Transverse colon (tissue), 3 donors: ENCODE measurements at regions not wholly inside any gene's neighbourhood (a gene's known extent, or its start where the extent isn't known, plus 50 kb on each side); places are given as distances from the start of the nearest gene placed in this dataset.

Experiments used
- CTCF ChIP-seq, 5 experiments: fragments of 200-600 bp in 3 of 5; fragments of 450-650 bp in 2 of 5; sonication (generic) in 3 of 5; IDR thresholded peaks; 1 replicate in 2 of 5; 2 replicates in 3 of 5; pipeline ENCODE4 v1.5.1; 2016 to 2017; ENCODE audit warnings: antibody characterized with exemption in 5 of 5, inconsistent platforms in 3 of 5, mild to moderate bottlenecking in 2 of 5, moderate library complexity in 1 of 5
- POLR2A ChIP-seq: fragments of 450-650 bp; IDR thresholded peaks from one replicate; pipeline ENCODE4 v1.6.1; 2016; ENCODE audit warnings: antibody characterized with exemption, mild to moderate bottlenecking, moderate library complexity

GRCh38 chr16:79400462-79401149, 199.9 kb downstream of the MAF start:
- TF ChIP-seq CTCF (IDR thresholded peaks at IDR 0.05), result no peak
- TF ChIP-seq POLR2A, result no peak
